HG03520 (cell line): ENCODE measurements at regions not wholly inside any gene's neighbourhood (a gene's known extent, or its start where the extent isn't known, plus 50 kb on each side); places are given as distances from the start of the nearest gene placed in this dataset.

Experiments used
- ATAC-seq: cut with Tn5 transposase; IDR thresholded peaks from one replicate; pipeline ENCODE4 v1.9.1; 2021; ENCODE audit warnings: mild to moderate bottlenecking, moderate library complexity; ENCODE audit not compliant: unreplicated experiment

DNA sequence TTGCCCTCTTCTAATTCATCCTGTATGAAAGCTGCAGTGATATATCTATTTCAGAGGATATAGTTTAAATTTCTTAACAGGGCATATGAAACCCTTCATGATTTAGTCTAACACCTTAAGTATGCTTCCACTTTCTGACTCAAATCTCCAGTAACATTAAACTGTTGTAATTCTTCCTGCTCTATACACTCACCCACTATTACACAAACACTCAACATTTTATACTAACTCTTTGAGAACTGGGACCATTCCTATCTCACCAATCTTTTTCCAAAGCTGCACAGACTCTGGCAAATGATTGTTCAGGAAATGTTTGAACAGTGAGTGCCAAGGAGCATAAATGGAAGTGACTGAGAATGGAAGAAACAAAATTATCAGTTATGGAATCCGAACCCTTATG, 560.4 kb upstream of the DPPA4 start:
- no peak for ATAC-seq

DNA sequence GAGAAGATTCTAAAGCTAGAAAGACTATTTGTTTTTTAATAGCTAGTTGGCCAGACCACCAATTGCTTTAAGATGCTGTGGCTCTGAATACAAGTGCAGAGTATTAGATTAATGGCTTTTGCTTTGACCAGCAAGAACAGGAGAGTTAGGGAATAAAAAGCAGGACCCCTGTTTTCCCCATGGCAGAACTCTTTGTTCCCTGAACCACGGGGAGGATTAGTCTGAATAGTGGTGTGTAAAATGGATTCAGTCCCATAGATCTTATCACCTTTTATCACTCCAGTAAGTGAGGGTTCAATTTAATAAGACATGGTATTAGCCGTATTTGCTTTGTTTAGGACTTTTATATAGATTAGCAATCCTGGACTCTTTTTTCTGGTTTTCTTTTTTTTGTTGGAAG, 562.6 kb upstream of the DPPA4 start:
- ATAC-seq: no peak

GRCh38 chr3:109900783-109901182, 563.4 kb upstream of the DPPA4 start:
- no peak for ATAC-seq

GRCh38 chr3:109902549-109902948, 565.2 kb upstream of the DPPA4 start:
- ATAC-seq: no peak

DNA sequence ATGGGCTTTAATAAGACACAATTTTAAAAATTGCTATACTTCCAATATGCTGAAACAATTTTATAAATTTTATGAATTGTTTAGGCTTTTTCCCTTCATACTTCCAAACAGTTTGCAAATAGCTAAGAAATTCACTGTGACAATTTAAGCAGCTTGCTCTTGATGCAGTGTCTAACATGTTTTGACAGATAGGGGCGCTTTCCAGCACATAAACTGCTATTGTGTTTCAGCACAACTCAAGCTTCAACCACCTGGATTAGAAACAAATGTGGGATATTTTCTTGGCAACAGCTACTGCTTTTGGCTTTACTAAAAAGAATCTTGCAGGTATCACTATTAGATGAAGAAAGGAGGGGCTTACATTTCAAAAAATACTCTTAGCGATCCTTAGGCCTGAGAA, 565.8 kb upstream of the DPPA4 start:
- no peak for ATAC-seq

DNA sequence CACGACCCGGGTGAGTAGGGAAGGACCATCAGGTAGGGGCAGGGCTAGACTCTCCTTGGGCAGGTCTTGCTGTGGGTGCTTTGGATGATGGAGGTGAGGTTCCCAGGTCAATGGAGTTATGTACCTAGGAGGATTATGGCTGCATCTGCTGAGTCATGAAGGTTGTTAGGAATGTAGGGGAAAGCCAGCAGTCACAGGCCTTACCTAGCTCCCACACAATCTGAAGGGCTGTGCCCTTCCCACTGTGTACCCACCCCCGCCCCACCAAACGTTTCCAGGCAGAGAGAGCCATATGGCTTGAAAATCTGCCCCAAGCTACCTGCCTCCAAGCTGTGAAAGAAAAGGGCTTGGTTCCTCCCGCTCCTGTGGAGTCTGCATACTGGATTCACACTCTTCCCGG, 573.4 kb upstream of the DPPA4 start:
- no peak for ATAC-seq

GRCh38 chr3:109918740-109919139, 581.4 kb upstream of the DPPA4 start:
- ATAC-seq: no peak

DNA sequence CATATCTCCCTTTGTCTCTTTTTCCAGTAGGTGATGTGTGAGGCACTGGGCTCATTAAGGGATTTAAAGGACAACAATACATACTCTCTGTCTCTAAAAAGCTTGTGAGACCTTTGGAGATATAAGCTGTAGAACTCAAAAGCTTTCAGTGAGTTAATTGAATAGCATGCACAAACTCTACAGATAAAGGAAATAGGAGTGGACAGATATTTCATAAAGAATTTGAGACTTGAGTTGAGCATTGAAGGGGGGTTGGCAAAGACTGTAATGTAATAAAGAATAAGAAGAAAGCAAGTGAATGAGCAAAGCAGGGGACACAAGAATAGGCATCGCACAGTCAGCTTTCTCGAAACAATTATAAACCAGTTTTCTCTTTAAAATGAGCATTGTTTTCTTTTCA, 583.4 kb upstream of the DPPA4 start:
- ATAC-seq: no peak

DNA sequence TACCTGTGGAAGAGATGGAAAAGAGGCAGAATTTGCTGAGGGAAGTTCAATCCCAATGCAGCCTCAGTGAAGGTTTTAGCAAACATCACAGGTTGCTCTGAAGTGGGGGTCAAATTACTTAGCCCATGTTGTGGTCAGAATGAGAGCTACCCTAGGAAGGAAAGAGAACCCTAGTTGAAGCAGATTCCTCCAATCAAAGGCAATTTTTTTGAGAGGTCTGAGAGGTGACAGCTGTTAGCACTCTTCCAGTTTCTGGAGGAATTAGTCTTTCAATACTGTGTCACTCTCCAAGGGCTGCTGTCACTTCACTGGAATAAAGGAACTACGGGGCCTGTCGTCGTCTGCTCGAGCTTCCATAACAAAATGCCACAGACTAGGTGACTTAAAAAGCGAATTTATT, 584.2 kb upstream of the DPPA4 start:
- no peak for ATAC-seq

GRCh38 chr3:109922856-109923255, 585.5 kb upstream of the DPPA4 start:
- ATAC-seq: no peak

DNA sequence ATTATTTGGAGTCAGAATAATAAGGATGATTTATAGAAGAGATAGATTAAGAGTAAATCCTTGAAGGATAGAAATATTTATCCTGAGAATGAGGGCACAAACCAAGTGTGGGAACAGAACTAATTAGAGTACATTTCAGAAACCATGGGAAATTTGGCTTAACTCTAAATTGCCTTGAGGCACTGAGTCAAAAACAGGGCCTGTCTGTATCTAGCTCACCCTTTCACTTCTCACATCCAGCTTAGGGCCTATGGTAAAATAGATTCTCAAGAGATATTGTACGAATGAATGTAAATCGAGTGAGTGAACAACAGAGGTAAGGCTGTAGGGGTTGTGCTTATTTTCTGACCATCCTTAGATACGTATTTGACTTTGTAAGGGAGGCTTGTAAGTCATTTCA, 586.1 kb upstream of the DPPA4 start:
- ATAC-seq: no peak

DNA sequence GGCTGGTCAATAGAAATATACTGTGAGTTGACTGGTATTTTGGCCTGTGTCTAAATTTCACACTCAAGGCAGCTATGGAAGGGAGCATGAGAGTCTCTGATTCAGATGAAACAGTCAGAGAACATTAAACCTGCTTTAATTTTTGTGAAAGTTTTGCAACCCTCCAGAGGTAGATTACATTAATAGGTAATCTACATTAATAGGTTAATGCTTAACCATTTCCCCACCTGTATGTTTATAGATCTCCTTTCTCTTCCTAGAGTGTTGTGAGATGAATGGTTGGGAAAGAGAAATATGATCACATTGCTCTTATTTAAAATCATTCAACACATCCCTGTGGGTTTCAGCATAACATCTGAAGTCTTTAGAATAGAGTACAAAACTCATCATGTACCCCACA, 586.9 kb upstream of the DPPA4 start:
- ATAC-seq: no peak

DNA sequence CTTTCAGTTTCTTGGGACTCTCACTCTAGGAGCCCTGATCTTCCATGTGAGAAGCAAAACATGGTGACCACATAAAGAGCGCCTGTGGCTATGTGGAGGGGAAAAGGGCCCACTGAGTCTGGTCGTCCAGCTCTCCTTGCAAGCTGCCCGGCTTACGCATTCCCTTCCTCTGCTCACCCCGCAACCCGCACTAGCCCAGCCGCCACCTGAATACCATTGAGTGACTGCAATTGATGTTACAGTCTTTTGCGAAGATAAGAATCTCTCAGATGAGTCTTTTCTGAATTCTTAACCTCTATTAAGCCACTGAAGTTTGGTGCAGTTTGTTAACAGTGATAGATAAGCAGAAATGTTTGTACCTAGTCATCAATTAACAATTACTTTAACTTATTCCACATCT, 589.0 kb upstream of the DPPA4 start:
- ATAC-seq: no peak

DNA sequence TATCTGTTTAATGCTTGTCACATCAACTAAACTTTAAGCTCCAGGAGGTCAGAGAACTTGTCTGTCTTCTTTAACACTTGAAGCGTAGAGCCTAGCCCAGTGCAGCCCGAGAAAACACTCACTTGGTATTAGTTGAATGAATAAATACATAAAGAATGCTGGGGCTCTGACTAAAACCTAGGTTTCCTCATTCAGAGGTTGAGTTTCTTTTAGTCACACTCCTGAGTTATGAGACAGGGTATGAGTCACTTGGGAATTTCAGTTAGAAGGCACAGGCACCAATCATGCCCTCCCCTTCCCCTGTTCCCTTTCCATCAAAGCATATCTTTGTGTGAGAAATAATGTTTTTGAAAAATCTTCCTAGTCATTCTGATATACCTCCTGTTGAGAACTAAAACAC, 589.8 kb upstream of the DPPA4 start:
- no peak for ATAC-seq

- no peak for ATAC-seq
These were observed 590.4 kb upstream of the DPPA4 start for GRCh38 chr3:109927726-109928125.

- ATAC-seq: no peak
These were observed 593.2 kb upstream of the DPPA4 start for GRCh38 chr3:109930582-109930981.

GRCh38 chr3:109933576-109933975, 596.2 kb upstream of the DPPA4 start:
- no peak for ATAC-seq

- no peak for ATAC-seq
These were observed 602.5 kb upstream of the DPPA4 start for GRCh38 chr3:109939817-109940216.

GRCh38 chr3:109943181-109943580, 605.8 kb upstream of the DPPA4 start:
- ATAC-seq: no peak

DNA sequence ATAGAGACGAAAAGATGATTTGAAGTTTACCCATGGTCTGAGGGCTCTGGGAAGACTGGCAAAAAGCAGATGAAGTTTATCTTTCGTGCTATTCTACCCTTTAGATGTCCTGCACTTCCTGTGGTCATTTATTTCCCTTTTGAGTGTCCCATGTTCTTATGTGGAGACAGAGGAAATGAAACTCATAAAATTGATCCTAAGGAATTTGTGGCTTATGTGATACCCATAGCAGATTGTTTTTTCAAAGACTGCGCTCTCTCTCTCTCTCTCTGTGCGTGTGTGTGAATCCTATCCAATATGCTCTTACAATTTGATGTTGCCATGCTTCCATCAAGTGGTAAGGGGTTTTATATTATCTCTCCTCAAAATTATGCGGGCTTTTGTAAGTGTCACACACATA, 607.5 kb upstream of the DPPA4 start:
- no peak for ATAC-seq

GRCh38 chr3:109952924-109953323, 615.6 kb upstream of the DPPA4 start:
- no peak for ATAC-seq

DNA sequence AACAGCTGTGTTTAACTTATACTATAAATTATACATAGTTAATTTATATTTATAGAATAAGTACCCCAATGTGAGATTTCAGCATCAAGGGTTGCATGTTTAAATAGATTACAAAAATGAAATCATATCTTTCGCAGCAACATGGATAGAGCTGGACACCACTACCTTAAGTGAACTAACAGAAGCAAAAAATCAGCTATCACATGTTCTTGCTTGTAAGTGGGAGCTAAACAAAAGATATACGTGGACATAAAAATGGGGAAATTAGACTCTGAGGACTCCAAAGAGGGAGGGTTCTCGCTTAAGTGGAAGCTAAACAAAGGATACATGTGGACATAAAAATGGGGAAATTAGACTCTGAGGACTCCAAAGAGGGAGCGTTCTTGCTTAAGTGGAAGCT, 626.5 kb upstream of the DPPA4 start:
- ATAC-seq: no peak

DNA sequence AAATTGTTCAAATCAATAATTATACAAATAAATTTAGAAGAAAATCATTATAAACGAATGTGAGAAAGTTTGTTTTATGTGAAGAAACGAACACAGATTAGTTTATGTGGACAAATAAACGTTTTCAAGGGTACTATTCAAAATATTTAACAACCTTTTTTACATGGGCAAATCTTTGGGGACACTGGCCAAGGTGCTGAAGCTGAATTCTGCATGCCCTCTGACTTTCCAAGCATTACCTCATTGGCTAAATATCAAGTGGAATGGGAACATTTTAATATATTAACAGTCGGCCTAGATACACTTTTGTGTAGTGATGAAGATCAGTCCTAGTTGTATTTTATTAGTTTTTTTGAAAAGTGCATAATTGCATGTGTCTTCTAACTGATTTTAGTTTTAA, 636.4 kb upstream of the DPPA4 start:
- no peak for ATAC-seq

- no peak for ATAC-seq
These were observed 640.6 kb upstream of the DPPA4 start for GRCh38 chr3:109977897-109978296.
